HCT116 (cell line): ENCODE measurements at regions not wholly inside any gene's neighbourhood (a gene's known extent, or its start where the extent isn't known, plus 50 kb on each side); places are given as distances from the start of the nearest gene placed in this dataset.

Experiments used
- EZH2 ChIP-seq: fragments of 200-600 bp; sonication (generic); IDR thresholded peaks from 2 replicates; pipeline ENCODE4 v1.6.1; 2017; ENCODE audit warnings: antibody characterized with exemption, mixed run types
- MAX ChIP-seq: IDR thresholded peaks from 2 replicates; pipeline ENCODE4 v1.6.1; 2012
- POLR2A ChIP-seq: IDR thresholded peaks from 2 replicates; pipeline ENCODE4 v1.7.0; 2011; ENCODE audit warnings: borderline replicate concordance; ENCODE audit not compliant: insufficient read depth, insufficient read length; ENCODE audit errors: extremely low read depth
- POLR2AphosphoS5 ChIP-seq: IDR thresholded peaks from 2 replicates; pipeline ENCODE4 v1.6.1; 2011; ENCODE audit warnings: mild to moderate bottlenecking, low read depth, low read length, moderate library complexity
- YY1 ChIP-seq: IDR thresholded peaks from 2 replicates; pipeline ENCODE4 v1.6.1; 2011; ENCODE audit warnings: low read length, low read depth, moderate library complexity, mild to moderate bottlenecking; ENCODE audit not compliant: insufficient replicate concordance; ENCODE audit errors: extremely low read depth

- no peak for TF ChIP-seq MAX
- no peak for TF ChIP-seq YY1
- TF ChIP-seq EZH2: no peak
- TF ChIP-seq POLR2A: no peak
- TF ChIP-seq POLR2AphosphoS5: no peak
Observed at GRCh38 chr21:38944903-38945302, 139.2 kb downstream of the ETS2 start.
